A549 (cell line): ENCODE measurements at regions not wholly inside any gene's neighbourhood (a gene's known extent, or its start where the extent isn't known, plus 50 kb on each side); places are given as distances from the start of the nearest gene placed in this dataset.

Experiments
- CHD2 ChIP-seq: fragments of 150-350 bp; IDR thresholded peaks from 2 replicates; pipeline ENCODE4 v1.6.1; 2014; ENCODE audit warnings: low read length; ENCODE audit not compliant: partially characterized antibody
- EP300 ChIP-seq, 2 experiments: fragments of >200 bp; sonication (Bioruptor Twin); formaldehyde crosslinking; IDR thresholded peaks; 2 replicates in 1 of 2; 3 replicates in 1 of 2; pipeline ENCODE4 v1.6.1; 2016 to 2017
- HOXA7 ChIP-seq: fragments of 250-450 bp; sonication (Bioruptor Pico); IDR thresholded peaks from 2 replicates; pipeline ENCODE4 v1.5.0; 2020; ENCODE audit warnings: mild to moderate bottlenecking, moderate library complexity
- NPAS2 ChIP-seq: fragments of 250-450 bp; sonication (Bioruptor Pico); IDR thresholded peaks from 2 replicates; pipeline ENCODE4 v1.8.0; 2022; ENCODE audit warnings: mild to moderate bottlenecking, moderate library complexity, borderline replicate concordance
- NR3C1 ChIP-seq: fragments of >200 bp; sonication (Bioruptor Twin); formaldehyde crosslinking; IDR thresholded peaks from 3 replicates; pipeline ENCODE4 v1.6.1; 2017
- POLR2A ChIP-seq: IDR thresholded peaks from 2 replicates; pipeline ENCODE4 v1.6.1; 2012; ENCODE audit warnings: mild to moderate bottlenecking, low read length
- RNF2 ChIP-seq: fragments of 200-600 bp; sonication (generic); IDR thresholded peaks from 2 replicates; pipeline ENCODE4 v1.6.1; 2016; ENCODE audit warnings: low read depth, mild to moderate bottlenecking, antibody characterized with exemption, moderate library complexity, borderline replicate concordance
- SREBF2 ChIP-seq: fragments of 450-650 bp; IDR thresholded peaks from 2 replicates; pipeline ENCODE4 v1.6.1; 2014; ENCODE audit warnings: mild to moderate bottlenecking, moderate library complexity
- TF ChIP-seq, protein P1 (sequence below): fragments of >200 bp; sonication (Bioruptor Twin); formaldehyde crosslinking; IDR thresholded peaks from 3 replicates; pipeline ENCODE4 v1.5.1; 2016
- TF ChIP-seq, protein P2 (sequence below): IDR thresholded peaks from 2 replicates; pipeline ENCODE4 v1.6.1; 2012

GRCh38 chr6:44636561-44637248 is 249.2 kb downstream of the CDC5L start:
- TF ChIP-seq, protein P1, sequence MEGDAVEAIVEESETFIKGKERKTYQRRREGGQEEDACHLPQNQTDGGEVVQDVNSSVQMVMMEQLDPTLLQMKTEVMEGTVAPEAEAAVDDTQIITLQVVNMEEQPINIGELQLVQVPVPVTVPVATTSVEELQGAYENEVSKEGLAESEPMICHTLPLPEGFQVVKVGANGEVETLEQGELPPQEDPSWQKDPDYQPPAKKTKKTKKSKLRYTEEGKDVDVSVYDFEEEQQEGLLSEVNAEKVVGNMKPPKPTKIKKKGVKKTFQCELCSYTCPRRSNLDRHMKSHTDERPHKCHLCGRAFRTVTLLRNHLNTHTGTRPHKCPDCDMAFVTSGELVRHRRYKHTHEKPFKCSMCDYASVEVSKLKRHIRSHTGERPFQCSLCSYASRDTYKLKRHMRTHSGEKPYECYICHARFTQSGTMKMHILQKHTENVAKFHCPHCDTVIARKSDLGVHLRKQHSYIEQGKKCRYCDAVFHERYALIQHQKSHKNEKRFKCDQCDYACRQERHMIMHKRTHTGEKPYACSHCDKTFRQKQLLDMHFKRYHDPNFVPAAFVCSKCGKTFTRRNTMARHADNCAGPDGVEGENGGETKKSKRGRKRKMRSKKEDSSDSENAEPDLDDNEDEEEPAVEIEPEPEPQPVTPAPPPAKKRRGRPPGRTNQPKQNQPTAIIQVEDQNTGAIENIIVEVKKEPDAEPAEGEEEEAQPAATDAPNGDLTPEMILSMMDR = no peak
- TF ChIP-seq CHD2 (no peak), POLR2A (no peak), SREBF2 (no peak), NR3C1 (no peak), RNF2 (no peak), EP300 (IDR thresholded peaks at IDR 0.05) (no peak), NPAS2 (CRISPR knock-in tag) (no peak), HOXA7 (CRISPR knock-in tag) (no peak)
- TF ChIP-seq, protein P2, sequence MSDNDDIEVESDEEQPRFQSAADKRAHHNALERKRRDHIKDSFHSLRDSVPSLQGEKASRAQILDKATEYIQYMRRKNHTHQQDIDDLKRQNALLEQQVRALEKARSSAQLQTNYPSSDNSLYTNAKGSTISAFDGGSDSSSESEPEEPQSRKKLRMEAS = no peak
